Prostate gland (tissue), 2 donors: ENCODE measurements at regions not wholly inside any gene's neighbourhood (a gene's known extent, or its start where the extent isn't known, plus 50 kb on each side); places are given as distances from the start of the nearest gene placed in this dataset.

Experiments used
- DNase-seq: peaks from one replicate; pipeline ENCODE4 v3.0.0-alpha.2; 2019; ENCODE audit warnings: low spot score
- H3K27ac ChIP-seq, 2 donors: fragments of 200-600 bp; sonication (generic); 2 replicates each; pipeline ENCODE4 v1.5.1; 2017 to 2019
- H3K27me3 ChIP-seq: fragments of 200-600 bp; sonication (generic); replicated peaks from 2 replicates; pipeline ENCODE4 v1.5.1; 2019; ENCODE audit not compliant: insufficient read depth
- H3K36me3 ChIP-seq, 2 donors: fragments of 200-600 bp; sonication (generic); 1 replicate in 1 of 2; 2 replicates in 1 of 2; pipeline versions ENCODE4 v1.5.1 to v1.8.1; 2017 to 2019
- H3K4me1 ChIP-seq: fragments of 200-600 bp; sonication (generic); replicated peaks from 2 replicates; pipeline ENCODE4 v1.5.1; 2019
- H3K4me3 ChIP-seq, 2 donors: fragments of 200-600 bp; sonication (generic); 2 replicates each; pipeline ENCODE4 v1.5.1; 2017 to 2019
- H3K9me3 ChIP-seq: fragments of 200-600 bp; sonication (generic); 2 replicates; pipeline ENCODE4 v1.5.1; 2017
- CTCF ChIP-seq, 4 experiments: fragments of 200-600 bp in 2 of 4; fragments of 450-650 bp in 2 of 4; sonication (generic) in 2 of 4; IDR thresholded peaks; 1 replicate in 3 of 4; 2 replicates in 1 of 4; pipeline ENCODE4 v1.5.1; 2016 to 2019; ENCODE audit warnings: antibody characterized with exemption in 4 of 4, mild to moderate bottlenecking in 2 of 4, moderate library complexity in 2 of 4
- POLR2A ChIP-seq: fragments of 450-650 bp; IDR thresholded peaks from one replicate; pipeline ENCODE4 v1.6.1; 2016; ENCODE audit warnings: antibody characterized with exemption, mild to moderate bottlenecking
- POLR2AphosphoS5 ChIP-seq: sonication (generic); formaldehyde crosslinking; IDR thresholded peaks from one replicate; pipeline ENCODE4 v1.6.1; 2017; ENCODE audit warnings: antibody characterized with exemption
- WGBS: methylation state at CpG from one replicate; pipeline ENCODE4 v1.1.5; 2018; 5-methylcytosine and 5-hydroxymethylcytosine counted together
- intact Hi-C: fragments of 100-400 bp; cut with DNase I; formaldehyde crosslinking; loops from one replicate; pipeline ENCODE4 v1.14.2; 2022

GRCh38 chr1:199075792-199076191 is 437.0 kb downstream of the PTPRC start:
- Histone ChIP-seq H3K27ac (no peak overlapping the region), H3K4me1 (no peaks in the 10 kb centered on the region), H3K27me3 (no peaks in the 10 kb centered on the region), H3K9me3 (no peaks in the 10 kb centered on the region), H3K36me3 (no peaks in the 10 kb centered on the region), H3K4me3 (no peak overlapping the region)
- intact Hi-C loops: no loop called here
- WGBS: 76% methylated on average over 2 of the region's 2 CpGs
- no peak for DNase-seq
- no peak for TF ChIP-seq POLR2AphosphoS5
- no peak for TF ChIP-seq POLR2A
- TF ChIP-seq CTCF (IDR thresholded peaks at IDR 0.05): no peak

- Histone ChIP-seq H3K9me3 (no peaks in the 10 kb centered on the region), H3K4me3 (no peak overlapping the region), H3K4me1 (no peaks in the 10 kb centered on the region), H3K27me3 (no peaks in the 10 kb centered on the region), H3K36me3 (no peaks in the 10 kb centered on the region), H3K27ac (no peak overlapping the region)
- no peak for DNase-seq
- no peak for TF ChIP-seq POLR2AphosphoS5
- TF ChIP-seq POLR2A: no peak
- TF ChIP-seq CTCF (IDR thresholded peaks at IDR 0.05): no peak
- intact Hi-C loops: no loop called here
- WGBS: 82% methylated on average over 1 of the region's 1 CpG
These were observed 441.2 kb downstream of the PTPRC start for GRCh38 chr1:199079994-199080393.

- no peaks in the 10 kb centered on the region for H3K4me1 ChIP-seq
- intact Hi-C loops: no loop called here
- no peaks in the 10 kb centered on the region for H3K36me3 ChIP-seq
- TF ChIP-seq POLR2AphosphoS5 (no peak), CTCF (IDR thresholded peaks at IDR 0.05) (no peak), POLR2A (no peak)
- no peaks in the 10 kb centered on the region for H3K27me3 ChIP-seq
- DNase-seq: no peak
- H3K4me3 ChIP-seq: no peak overlapping the region
- H3K9me3 ChIP-seq: no peaks in the 10 kb centered on the region
- no peak overlapping the region for H3K27ac ChIP-seq
These were observed 442.9 kb downstream of the PTPRC start for GRCh38 chr1:199081739-199082138.

- no peak overlapping the region for H3K4me3 ChIP-seq
These were observed 444.0 kb downstream of the PTPRC start for GRCh38 chr1:199082778-199083389.

More at GRCh38 chr1:199082778-199083389, 444.0 kb downstream of the PTPRC start:
- Histone ChIP-seq H3K27me3 (no peaks in the 10 kb centered on the region), H3K36me3 (no peaks in the 10 kb centered on the region), H3K4me1 (no peaks in the 10 kb centered on the region), H3K27ac (no peak overlapping the region), H3K9me3 (no peaks in the 10 kb centered on the region)
- intact Hi-C loops: no loop called here
- 91% methylated on average over 5 of the region's 5 CpGs for WGBS
- no peak for DNase-seq
- TF ChIP-seq CTCF (IDR thresholded peaks at IDR 0.05) (no peak), POLR2A (no peak), POLR2AphosphoS5 (no peak)
